Epidermal melanocyte (primary cell): ENCODE measurements at regions not wholly inside any gene's neighbourhood (a gene's known extent, or its start where the extent isn't known, plus 50 kb on each side); places are given as distances from the start of the nearest gene placed in this dataset.
A peak's percentile ranks its signal among the peaks of the same experiment; 100 is the strongest.
"Not testable (repeated sequence)": the region's sequence is repeated elsewhere in the genome, so short reads cannot be mapped to it uniquely, and the experiment has no call there.

ENCODE experiments used
- DNase-seq: peaks from one replicate; pipeline ENCODE4 v3.0.0; 2011; ENCODE audit warnings: low spot score; ENCODE audit not compliant: insufficient read length

GRCh38 chr13:50732712-50733111 is 110.8 kb downstream of the DLEU7 start:
- peak; percentile 53 for DNase-seq

DNA sequence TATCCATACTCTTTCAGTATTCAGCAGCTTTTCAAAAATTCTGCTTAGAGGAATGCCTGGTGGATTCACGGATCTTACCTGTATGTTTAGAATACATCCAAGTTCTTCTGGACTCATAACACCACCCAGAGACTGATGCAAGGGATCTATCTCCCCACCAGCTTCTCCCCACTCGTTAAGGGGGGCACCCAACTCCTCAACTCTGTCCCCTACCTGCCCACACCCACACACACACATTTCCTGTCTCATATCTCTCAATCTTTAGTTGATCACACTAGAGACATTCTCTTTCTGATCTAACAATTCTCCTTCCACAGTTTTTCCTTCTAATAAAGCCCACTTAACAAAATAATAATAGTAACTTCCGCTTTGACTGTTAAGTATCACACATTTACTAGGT is 110.1 kb downstream of the DLEU7 start:
- no peak for DNase-seq

DNA sequence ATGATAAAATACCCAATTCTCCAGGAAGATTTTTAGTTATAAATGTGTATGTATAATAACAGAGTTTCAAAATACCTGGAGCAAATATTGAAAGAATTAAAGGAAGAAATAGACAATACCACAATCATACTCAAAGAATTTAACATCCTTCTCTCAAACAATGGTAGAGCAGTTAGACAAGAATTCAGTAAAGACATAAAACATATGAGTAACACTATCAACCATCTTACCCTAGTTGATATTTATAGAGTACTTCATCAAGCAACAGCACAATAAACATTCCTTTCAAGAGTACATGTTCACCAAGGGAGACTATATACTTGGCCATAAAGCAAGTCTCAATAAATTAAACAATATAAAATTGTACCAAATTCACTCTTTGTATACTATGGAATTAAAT is 108.4 kb downstream of the DLEU7 start:
- DNase-seq, result no peak

DNA sequence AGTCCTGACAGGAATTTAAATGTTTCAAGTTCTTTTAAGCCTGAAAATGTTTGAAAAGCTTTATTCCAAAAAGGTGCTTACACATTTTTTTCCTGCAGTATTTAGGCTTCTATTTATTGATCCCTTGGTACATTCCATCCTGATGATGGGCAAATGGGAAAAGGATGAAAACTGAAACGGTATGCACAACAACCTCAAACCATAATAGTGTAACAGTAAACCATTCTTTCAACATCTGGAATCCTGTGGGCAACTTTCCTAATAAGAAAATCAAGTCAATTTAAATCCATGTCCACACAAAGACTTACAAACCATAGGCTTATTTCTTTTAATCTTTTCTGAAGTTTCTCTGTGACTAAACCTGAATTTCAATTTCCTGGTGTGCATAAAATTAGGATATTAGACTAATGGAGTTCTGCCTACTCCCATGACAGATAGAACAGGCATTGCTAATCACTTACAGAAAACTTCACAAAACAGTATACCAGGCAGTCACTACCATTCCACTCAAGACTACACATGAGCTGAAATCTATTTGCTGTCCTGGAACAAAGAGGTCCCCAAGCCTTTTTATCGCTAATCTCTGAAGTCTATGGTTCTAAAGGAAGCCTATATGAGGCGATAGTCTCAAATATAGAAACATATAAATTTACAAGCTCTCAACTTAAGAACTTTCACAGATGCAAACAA is 103.3 kb downstream of the DLEU7 start:
- no peak for DNase-seq

GRCh38 chr13:50742353-50742752 is 101.1 kb downstream of the DLEU7 start:
- DNase-seq, result no peak

DNA sequence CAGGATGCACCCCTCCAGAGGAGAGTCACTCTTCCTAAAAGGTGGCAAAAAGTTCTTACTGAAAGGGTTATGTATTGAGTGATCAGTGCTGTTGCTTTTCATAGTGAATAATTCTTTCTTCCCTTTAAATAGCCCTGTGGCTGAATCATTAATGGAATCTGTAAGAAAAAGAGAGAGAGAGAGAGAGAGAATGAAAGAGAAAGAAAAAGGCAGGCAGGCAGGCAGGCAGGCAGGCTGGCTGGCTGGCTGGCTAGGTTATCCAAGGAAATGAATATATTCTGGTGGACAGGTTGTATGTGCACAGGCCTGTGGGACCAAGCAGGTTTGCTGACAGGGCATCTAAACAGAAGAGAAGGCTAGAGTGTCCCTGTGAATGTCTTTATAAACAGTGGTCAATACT is 100.5 kb downstream of the DLEU7 start:
- DNase-seq, result no peak

GRCh38 chr13:50744116-50744660 is 99.3 kb downstream of the DLEU7 start:
- DNase-seq, result no peak

DNA sequence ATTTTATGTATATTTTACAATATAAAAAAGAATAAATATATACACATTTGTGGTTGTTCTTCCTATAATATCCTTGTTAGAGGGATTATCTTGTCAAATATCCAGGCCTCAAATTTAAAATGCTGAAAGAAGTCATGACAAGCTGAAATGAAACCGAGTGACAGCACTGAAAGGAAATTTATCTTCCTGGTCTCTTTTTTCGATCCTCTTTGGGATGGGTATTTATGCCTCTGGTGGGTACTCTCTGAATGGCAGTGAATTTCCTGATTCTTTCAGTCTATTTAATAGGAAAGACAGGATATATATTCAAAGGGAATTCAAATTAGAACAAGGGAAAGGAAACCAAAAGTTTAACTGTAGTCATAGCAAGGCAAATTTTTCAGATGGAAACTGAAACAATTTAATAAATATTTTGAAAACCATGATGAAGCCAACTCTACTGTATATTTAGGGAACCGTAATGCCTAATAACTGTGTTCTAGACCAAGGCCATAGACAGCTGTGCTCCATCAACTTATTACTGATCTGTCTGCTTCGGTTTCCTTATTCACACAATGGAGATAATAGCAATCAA is 97.9 kb downstream of the DLEU7 start:
- no peak for DNase-seq

- DNase-seq, result no peak
Observed at GRCh38 chr13:50747737-50748350, 95.6 kb downstream of the DLEU7 start.

- not testable (repeated sequence) for DNase-seq
Observed at GRCh38 chr13:50753221-50753620, 90.3 kb downstream of the DLEU7 start.

GRCh38 chr13:50755862-50756685 is 87.4 kb downstream of the DLEU7 start:
- not testable (repeated sequence) for DNase-seq

DNA sequence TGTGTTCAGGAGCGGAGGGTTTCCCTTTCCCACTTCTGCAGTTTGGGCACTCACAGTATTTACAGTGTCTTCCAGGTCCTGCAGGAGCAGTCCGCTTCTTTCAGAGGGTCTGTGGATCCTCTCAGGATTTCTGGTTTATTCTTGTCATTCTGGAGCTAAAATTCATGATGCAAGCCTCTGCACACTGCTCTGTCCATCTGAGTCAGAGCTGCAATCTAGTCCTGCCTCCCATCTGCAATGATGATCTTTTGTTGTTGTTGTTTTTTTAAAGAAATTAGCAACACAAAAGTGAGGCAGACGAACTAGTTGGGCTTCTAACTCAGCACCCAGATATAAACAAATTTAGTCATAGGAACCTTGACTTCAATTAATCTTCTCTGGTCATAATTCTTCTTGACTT is 86.5 kb downstream of the DLEU7 start:
- DNase-seq, result no peak

DNA sequence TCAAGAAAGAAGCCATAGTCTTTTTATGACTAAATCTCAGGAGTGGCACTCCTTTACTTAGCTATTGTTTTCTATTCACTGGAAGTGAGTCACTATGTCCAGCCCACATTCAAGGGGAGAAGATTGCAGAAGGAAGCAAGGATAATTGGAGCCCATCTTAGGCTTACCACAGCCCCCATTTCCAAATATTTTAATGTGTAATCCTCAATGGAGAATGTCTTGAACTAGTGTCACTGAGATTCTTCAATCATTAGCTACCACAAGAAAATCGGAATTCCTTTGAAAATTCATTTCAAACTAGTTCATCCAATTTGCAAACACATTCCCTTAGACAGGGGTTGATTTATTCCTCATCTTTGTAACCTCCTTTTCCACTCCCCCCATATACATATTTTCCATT is 84.7 kb downstream of the DLEU7 start:
- DNase-seq, result no peak

DNA sequence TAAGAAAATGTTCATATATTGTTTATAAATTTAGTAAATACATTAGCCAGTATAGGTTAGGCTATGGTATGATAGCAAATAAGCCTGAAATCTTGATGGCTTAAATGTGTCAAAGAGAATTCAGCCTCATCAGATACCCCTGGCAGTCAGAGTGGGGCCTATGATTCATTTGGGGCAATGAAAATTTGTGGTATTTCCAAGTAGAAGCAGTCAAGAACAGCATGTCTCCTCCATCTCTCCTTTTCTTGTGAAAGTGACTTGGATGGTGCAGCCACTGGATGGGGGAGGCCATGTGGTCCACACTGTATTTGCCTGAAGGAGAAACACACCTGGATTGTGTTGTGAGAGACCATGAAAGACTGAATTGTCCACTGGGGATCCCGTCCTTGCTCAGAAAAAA is 82.7 kb downstream of the DLEU7 start:
- DNase-seq, result no peak

DNA sequence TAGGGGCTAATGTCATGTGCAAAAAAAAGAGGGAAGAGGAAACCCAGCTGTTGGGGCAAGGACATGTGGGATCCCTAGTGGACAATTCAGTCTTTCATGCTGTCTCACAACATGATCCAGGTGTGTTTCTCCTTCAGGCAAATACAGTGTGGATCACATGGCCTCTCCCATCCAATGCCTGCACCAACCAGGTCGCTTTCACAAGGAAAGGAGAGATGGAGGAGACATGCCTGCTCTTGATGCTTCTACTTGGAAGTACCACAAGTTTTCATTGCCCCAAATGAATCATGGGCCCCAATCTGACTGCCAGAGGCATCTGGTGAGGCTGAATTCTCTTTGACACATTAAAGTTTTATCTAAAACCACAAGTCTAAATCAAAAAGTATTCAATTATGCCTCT is 82.1 kb downstream of the DLEU7 start:
- DNase-seq, result no peak

DNA sequence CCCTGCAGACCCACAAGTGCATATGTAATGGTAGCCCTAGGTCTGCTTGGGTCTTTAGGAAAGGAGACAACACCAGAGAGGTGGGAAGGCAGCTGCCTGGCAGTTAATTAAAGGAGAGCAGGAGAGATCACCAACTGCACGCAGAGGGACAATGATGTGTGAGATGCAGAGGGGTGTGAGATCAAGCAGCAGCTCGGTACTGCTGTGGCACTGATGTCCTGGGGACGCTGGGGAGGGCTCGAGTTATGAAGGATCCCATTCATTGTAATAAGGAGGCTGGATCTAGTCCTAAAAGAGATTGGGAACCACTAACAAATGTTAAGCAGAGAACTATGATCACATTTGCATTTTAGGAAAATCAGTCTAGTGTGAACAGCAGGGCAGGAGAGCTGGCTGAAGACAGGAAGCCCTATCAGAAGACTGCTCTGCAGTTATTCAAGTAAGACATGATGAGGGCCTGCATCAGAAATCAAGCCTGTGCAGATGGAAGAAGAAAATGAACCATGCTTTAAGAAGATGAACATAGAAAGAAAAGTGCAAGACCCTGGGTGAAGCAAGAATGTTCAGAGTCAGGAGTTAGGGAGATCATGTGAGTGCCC is 80.4 kb downstream of the DLEU7 start:
- DNase-seq, result no peak

- no peak for DNase-seq
Observed at GRCh38 chr13:50766013-50766412, 77.5 kb downstream of the DLEU7 start.

GRCh38 chr13:50766695-50767094 is 76.8 kb downstream of the DLEU7 start:
- no peak for DNase-seq

- not testable (repeated sequence) for DNase-seq
Observed at GRCh38 chr13:50772881-50773280, 70.6 kb downstream of the DLEU7 start.
